Common myeloid progenitor, CD34-positive (primary cell): ENCODE measurements at regions not wholly inside any gene's neighbourhood (a gene's known extent, or its start where the extent isn't known, plus 50 kb on each side); places are given as distances from the start of the nearest gene placed in this dataset.
A peak's percentile ranks its signal among the peaks of the same experiment; 100 is the strongest.

Experiments used
- CTCF ChIA-PET: fragments of 350-600 bp; sonication (Branson Sonifier 250); formaldehyde crosslinking; loops from one replicate; lab custom pipeline; 2021; ENCODE audit warnings: antibody characterized with exemption; lab: Charles Lee
- POLR2A ChIA-PET: fragments of 350-600 bp; sonication (Branson Sonifier 250); formaldehyde crosslinking; loops from one replicate; lab custom pipeline; 2021; ENCODE audit warnings: antibody characterized with exemption; lab: Charles Lee
- DNase-seq, 3 donors: peaks; one replicate each; pipeline versions ENCODE4 v3.0.0 to v3.0.0-alpha.2; 2013
- H3K27ac ChIP-seq, 2 experiments: 1 replicate in 1 of 2; 2 replicates in 1 of 2; pipeline ENCODE4 v1.7.0; 2013; ENCODE audit warnings: inconsistent platforms in 2 of 2, low read length in 2 of 2, mild to moderate bottlenecking in 2 of 2, low read depth in 1 of 2, moderate library complexity in 1 of 2; ENCODE audit not compliant: severe bottlenecking in 2 of 2, insufficient read depth in 1 of 2, poor library complexity in 1 of 2
- H3K27me3 ChIP-seq, 5 experiments: replicated peaks in 2 of 5; 1 replicate in 3 of 5; 2 replicates in 2 of 5; pipeline versions ENCODE4 v1.6.1 to v1.7.0; 2013; ENCODE audit warnings: low read length in 4 of 5, mild to moderate bottlenecking in 2 of 5, moderate library complexity in 2 of 5, inconsistent platforms in 1 of 5; ENCODE audit not compliant: insufficient read depth in 5 of 5, control insufficient read depth in 4 of 5
- H3K36me3 ChIP-seq, 4 experiments: 1 replicate in 2 of 4; 2 replicates in 2 of 4; pipeline versions ENCODE4 v1.6.1 to v1.7.0; 2013; ENCODE audit warnings: low read length in 3 of 4, control low read depth in 1 of 4, mild to moderate bottlenecking in 1 of 4; ENCODE audit not compliant: control insufficient read depth in 4 of 4, insufficient read depth in 4 of 4
- H3K4me1 ChIP-seq, 4 experiments: 1 replicate in 3 of 4; 2 replicates in 1 of 4; pipeline versions ENCODE4 v1.6.1 to v1.7.1; 2013; ENCODE audit warnings: low read length in 3 of 4, mild to moderate bottlenecking in 3 of 4, control low read depth in 1 of 4, inconsistent platforms in 1 of 4, moderate library complexity in 1 of 4; ENCODE audit not compliant: control insufficient read depth in 4 of 4, insufficient read depth in 4 of 4; ENCODE audit errors: control extremely low read depth in 1 of 4
- H3K4me3 ChIP-seq, 7 experiments: 1 replicate in 4 of 7; 2 replicates in 3 of 7; pipeline versions ENCODE4 v1.5.1 to v1.7.0; 2013; ENCODE audit warnings: mild to moderate bottlenecking in 7 of 7, low read length in 6 of 7, moderate library complexity in 6 of 7, inconsistent platforms in 2 of 7, low read depth in 2 of 7, control low read depth in 1 of 7; ENCODE audit not compliant: insufficient read depth in 4 of 7, control insufficient read depth in 1 of 7; ENCODE audit errors: extremely low read depth in 1 of 7
- H3K9me3 ChIP-seq, 5 experiments: 1 replicate in 4 of 5; 2 replicates in 1 of 5; pipeline versions ENCODE4 v1.6.1 to v1.7.1; 2013; ENCODE audit warnings: low read length in 4 of 5, mild to moderate bottlenecking in 2 of 5, inconsistent platforms in 1 of 5, low read depth in 1 of 5, moderate library complexity in 1 of 5; ENCODE audit not compliant: control insufficient read depth in 4 of 5, insufficient read depth in 2 of 5; ENCODE audit errors: control extremely low read depth in 1 of 5
- WGBS: methylation state at CpG from one replicate; pipeline ENCODE4 v1.1.5; 2013; ENCODE audit not compliant: insufficient coverage; 5-methylcytosine and 5-hydroxymethylcytosine counted together

GRCh38 chr5:168159425-168159824 is 132.0 kb upstream of the WWC1 start:
- ChIA-PET POLR2A (no interaction called here), CTCF (interaction anchor here (0.5 to 1.6 kb wide), 3 partner anchors 9 to 112 kb away, joined by 3 to 4 read pairs (median 4); no protein-coding TSS in a partner anchor)
- Histone ChIP-seq H3K27me3 (no peaks in the 10 kb centered on the region), H3K36me3 (no peaks in the 10 kb centered on the region), H3K4me3 (no peak overlapping the region), H3K4me1 (peaks cover 0 to 5% (median 3%) of the 10 kb centered on the region in 4 experiments), H3K9me3 (no peaks in the 10 kb centered on the region), H3K27ac (no peak overlapping the region)
- peak; percentile 47 to 86 (median 80) for DNase-seq
- no CpG with 5 or more reads among the region's 3 CpGs for WGBS

GRCh38 chr5:168162464-168162863 is 129.0 kb upstream of the WWC1 start:
- 98% methylated on average over 10 of the region's 16 CpGs for WGBS
- CTCF ChIA-PET: interaction anchor here (1.2 kb wide), 1 partner anchor 57 kb away, joined by 3 read pairs; no protein-coding TSS in a partner anchor
- peaks cover 5 to 35% (median 29%) of the 10 kb centered on the region in 4 experiments for H3K4me1 ChIP-seq
- no peak overlapping the region for H3K4me3 ChIP-seq
- no peak for DNase-seq
- H3K9me3 ChIP-seq: no peaks in the 10 kb centered on the region
- POLR2A ChIA-PET: no interaction called here
- no peak overlapping the region for H3K27ac ChIP-seq
- no peaks in the 10 kb centered on the region for H3K36me3 ChIP-seq
- no peaks in the 10 kb centered on the region for H3K27me3 ChIP-seq

GRCh38 chr5:168163966-168164365 is 127.5 kb upstream of the WWC1 start:
- Histone ChIP-seq H3K27ac (no peak overlapping the region), H3K4me1 (peaks cover 5 to 34% (median 29%) of the 10 kb centered on the region in 4 experiments), H3K9me3 (no peaks in the 10 kb centered on the region), H3K27me3 (no peaks in the 10 kb centered on the region), H3K36me3 (no peaks in the 10 kb centered on the region), H3K4me3 (no peak overlapping the region)
- POLR2A ChIA-PET: no interaction called here
- no CpG with 5 or more reads among the region's 3 CpGs for WGBS
- DNase-seq: no peak
- CTCF ChIA-PET: interaction anchor here (1.3 kb wide), 1 partner anchor 12 kb away, joined by 4 read pairs; no protein-coding TSS in a partner anchor

GRCh38 chr5:168165221-168165914 is 126.1 kb upstream of the WWC1 start:
- no peak overlapping the region for H3K27ac ChIP-seq
- no peaks in the 10 kb centered on the region for H3K27me3 ChIP-seq
- POLR2A ChIA-PET: no interaction called here
- CTCF ChIA-PET: no interaction called here
- WGBS: 8% methylated on average over 2 of the region's 9 CpGs
- H3K9me3 ChIP-seq: no peaks in the 10 kb centered on the region
- peaks cover 5 to 31% (median 28%) of the 10 kb centered on the region in 4 experiments for H3K4me1 ChIP-seq
- H3K4me3 ChIP-seq: peak overlapping the region in 2 of 7 experiments; percentile 14 to 52
- DNase-seq: peak; percentile 10 to 70 (median 48)
- H3K36me3 ChIP-seq: no peaks in the 10 kb centered on the region

GRCh38 chr5:168165977-168166376 is 125.5 kb upstream of the WWC1 start:
- Histone ChIP-seq H3K4me1 (peaks cover 5 to 31% (median 28%) of the 10 kb centered on the region in 4 experiments), H3K27me3 (no peaks in the 10 kb centered on the region), H3K4me3 (peak overlapping the region in 1 of 7 experiments; percentile 9), H3K9me3 (no peaks in the 10 kb centered on the region), H3K27ac (no peak overlapping the region), H3K36me3 (no peaks in the 10 kb centered on the region)
- no peak for DNase-seq
- WGBS: 80% methylated on average over 1 of the region's 5 CpGs
- POLR2A ChIA-PET: no interaction called here
- CTCF ChIA-PET: no interaction called here

GRCh38 chr5:168167338-168167737 is 124.1 kb upstream of the WWC1 start:
- Histone ChIP-seq H3K27me3 (no peaks in the 10 kb centered on the region), H3K36me3 (no peaks in the 10 kb centered on the region), H3K4me3 (no peak overlapping the region), H3K27ac (no peak overlapping the region), H3K9me3 (no peaks in the 10 kb centered on the region), H3K4me1 (peaks cover 5 to 35% (median 29%) of the 10 kb centered on the region in 4 experiments)
- 75% methylated on average over 2 of the region's 7 CpGs for WGBS
- POLR2A ChIA-PET: no interaction called here
- CTCF ChIA-PET: no interaction called here
- DNase-seq: no peak

GRCh38 chr5:168168978-168169698 is 122.3 kb upstream of the WWC1 start:
- Histone ChIP-seq H3K36me3 (no peaks in the 10 kb centered on the region), H3K4me3 (no peak overlapping the region), H3K4me1 (peaks cover 5 to 38% (median 29%) of the 10 kb centered on the region in 4 experiments), H3K9me3 (no peaks in the 10 kb centered on the region), H3K27ac (no peak overlapping the region), H3K27me3 (no peaks in the 10 kb centered on the region)
- ChIA-PET CTCF (interaction anchor here (0.9 kb wide), 1 partner anchor 10 kb away, joined by 4 read pairs; no protein-coding TSS in a partner anchor), POLR2A (no interaction called here)
- no peak for DNase-seq
- 95% methylated on average over 12 of the region's 13 CpGs for WGBS
